HG02678 (cell line): ENCODE measurements at regions not wholly inside any gene's neighbourhood (a gene's known extent, or its start where the extent isn't known, plus 50 kb on each side); places are given as distances from the start of the nearest gene placed in this dataset.
A peak's percentile ranks its signal among the peaks of the same experiment; 100 is the strongest.

Experiments
- ATAC-seq: cut with Tn5 transposase; IDR thresholded peaks from one replicate; pipeline ENCODE4 v1.9.1; 2021; ENCODE audit warnings: mild to moderate bottlenecking, moderate library complexity; ENCODE audit not compliant: unreplicated experiment

DNA sequence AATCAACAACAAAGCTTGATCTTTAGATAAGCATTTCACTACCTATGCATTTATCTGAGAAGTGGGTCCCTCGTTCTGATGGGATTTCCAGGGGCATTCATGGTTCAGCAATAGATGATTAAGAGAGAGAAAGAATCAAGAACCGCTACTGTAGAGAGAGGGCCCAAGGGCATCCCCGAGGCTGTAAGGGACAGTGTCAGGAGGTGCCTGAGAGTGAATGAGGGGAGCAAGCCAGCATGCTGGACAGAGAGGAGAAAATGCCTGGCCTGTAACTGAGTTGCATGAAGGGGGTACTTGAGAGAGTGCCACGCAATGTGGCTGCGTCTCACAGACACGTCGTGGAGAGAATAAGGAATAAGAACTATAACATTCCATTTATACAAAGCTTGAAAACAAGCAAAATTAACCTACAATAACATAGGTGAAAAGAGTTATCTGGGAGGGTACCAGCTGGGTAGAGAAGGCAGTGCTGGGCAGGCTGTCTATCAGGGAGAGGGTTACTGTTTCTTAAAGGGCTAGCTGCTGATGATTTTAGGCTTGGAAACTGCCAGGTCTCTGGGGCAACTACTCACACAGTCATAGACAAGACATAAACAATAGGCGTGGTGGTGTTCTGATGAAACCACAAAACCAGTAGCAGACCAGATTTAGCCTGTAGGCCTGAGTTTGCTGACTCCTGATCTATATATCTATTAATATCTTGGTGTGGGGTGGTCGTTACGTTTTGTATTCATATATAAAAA lies 374.6 kb upstream of the CFAP20DC start:
- no peak for ATAC-seq

DNA sequence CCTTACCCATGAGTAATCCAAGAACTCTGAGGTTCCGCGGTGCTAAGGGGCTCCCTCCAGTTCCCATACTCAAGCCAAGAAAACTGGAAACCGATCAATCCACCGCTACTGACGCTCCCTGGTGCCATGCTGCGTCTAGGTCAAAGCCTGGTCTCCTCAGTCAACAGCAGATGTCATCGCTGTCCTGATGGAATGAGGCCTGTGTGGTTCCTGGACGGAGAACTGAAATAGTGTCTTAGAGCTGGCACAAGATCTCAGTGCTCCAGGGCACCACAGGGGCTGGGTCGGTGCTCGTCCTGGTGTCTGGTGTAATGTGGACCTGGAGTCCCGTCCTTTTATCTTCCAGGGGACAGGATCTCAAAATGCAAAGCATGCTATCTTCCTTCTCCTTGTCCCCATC lies 373.9 kb upstream of the CFAP20DC start:
- ATAC-seq = no peak

DNA sequence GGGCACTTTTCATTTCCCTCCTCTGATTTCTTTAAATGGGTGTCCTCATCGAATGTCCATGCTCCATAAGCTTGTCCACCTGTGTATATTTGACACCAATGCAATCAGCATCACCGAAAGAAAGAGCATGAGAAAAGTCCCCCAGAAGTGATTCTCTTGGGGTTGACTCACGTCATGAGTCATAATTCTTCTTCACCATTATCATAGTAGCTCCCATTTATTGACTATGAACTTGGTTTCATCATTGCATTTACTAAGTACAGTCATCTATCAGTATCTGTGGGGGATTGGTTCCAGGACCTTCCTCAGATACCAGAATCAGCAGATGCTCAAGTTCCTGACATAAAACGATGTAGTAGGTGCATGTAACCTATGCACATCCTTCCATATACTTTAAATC lies 372.5 kb upstream of the CFAP20DC start:
- ATAC-seq = no peak

DNA sequence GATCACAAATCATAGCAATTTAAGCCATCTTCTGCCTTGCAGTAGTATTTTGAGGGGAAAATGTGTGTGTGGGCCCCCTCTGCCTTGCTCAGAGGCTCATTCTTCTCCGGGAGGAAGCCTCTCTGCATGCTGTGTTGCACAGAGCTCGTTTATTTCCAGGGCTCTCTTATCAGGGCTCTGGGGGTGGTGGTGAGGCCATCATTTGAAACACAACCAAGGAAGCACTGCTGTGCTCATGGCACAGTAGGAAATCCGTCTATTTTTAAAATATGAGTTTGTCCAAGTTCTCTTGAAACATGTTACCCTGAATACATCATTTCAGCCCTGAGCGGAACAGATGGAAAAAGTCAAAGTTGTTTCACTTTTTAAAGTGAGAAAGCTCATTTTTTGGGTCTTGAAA lies 369.0 kb upstream of the CFAP20DC start:
- ATAC-seq = no peak

DNA sequence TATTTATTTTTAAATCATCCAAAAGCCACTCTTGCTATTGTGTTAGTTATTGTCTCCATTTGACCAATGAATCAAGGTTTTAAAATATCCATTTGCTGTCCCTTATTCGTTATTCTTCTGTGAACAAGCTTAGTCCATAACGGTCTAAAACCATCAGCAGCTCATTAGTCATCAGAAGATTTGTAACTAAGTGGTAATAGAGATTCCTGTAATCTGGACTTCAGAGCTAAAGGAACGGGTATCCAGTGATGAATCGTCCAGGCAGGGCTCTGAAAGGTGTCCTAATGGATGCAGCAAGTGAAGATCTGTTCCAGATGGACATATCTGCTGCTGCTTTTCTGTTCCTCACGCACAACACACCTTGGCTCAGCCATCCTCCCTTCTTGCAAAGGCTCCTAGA lies 362.7 kb upstream of the CFAP20DC start:
- no peak for ATAC-seq

DNA sequence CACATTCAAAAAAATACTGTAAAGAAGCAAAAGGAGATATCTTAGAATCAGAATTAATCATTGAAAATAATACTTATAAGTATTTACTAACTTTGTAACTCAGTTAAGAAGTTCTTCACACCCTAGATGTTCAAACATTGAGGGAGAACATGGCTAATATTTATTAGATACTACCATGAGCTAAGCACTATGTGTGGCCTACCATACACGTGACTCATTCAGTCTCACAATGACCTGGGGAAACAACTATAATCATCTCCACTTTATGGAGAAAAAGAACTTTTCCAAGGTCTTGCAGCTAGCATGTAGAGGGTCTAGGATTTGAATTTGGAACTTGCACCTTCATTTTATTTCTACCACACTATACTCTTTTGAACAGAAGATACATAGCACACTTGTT lies 361.9 kb upstream of the CFAP20DC start:
- no peak for ATAC-seq

DNA sequence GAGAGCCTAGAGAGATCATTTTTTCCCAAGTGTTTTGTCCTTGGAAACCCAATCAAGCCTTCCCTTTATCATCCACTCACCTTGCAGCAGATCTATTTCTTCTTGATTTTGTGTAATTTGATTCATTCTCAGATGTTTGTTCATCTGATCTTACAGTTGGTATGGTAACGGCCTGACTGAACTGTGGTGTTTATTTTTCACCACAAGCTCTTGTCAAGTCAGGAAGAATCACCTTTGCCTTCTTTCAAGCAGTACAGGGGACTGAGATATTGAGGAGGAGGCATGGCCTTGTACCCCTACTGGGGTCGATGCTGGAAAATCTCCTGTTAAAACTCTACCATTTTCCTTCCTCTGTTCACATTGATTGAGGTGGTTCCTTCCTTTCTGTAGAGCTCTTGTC lies 361.4 kb upstream of the CFAP20DC start:
- no peak for ATAC-seq

- ATAC-seq = peak; percentile 73
Measured at GRCh38 chr3:59408047-59408624, 358.3 kb upstream of the CFAP20DC start.

- no peak for ATAC-seq
Measured at GRCh38 chr3:59407425-59407824, 357.6 kb upstream of the CFAP20DC start.

- ATAC-seq = peak; percentile 79
Measured at GRCh38 chr3:59406943-59407342, 357.1 kb upstream of the CFAP20DC start.

DNA sequence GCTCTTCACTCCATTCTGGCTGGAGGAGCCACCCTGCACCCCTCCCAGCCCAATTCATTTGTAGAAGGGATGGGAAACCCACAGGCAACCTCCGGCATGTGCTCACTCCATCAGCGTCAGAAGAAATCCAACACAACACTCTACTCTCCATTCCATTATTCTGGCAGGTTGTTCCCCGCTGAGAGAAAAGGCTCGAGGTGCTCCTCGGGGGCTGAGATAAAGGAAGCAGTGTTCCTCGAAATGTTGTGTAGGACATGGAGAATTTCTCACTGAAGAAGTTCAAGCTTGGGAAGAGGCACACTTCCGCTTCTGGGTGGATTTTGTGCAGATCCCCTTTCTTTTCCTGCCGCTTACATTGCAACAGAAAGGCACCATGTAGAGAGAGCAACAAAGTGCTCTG lies 355.0 kb upstream of the CFAP20DC start:
- ATAC-seq = no peak

- ATAC-seq = no peak
Measured at GRCh38 chr3:59404064-59404463, 354.2 kb upstream of the CFAP20DC start.

DNA sequence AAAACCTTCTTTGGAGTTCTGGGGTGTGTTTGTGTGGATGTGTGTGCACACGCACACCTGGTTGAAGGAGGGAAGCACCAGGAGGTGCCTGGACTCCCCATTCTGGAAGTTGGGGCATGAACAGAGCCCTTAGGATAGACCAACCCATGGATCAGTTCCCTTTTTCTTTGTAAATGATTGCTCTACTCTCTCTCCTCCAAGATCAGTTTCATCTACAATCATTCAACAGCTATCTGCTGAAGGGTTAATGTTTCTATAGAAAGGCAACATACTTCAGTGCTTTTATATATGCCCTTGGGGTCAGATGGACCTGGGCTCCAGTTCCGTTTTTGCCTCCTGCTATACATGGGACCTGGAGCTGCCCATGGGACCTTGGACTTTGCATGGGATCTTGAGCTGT lies 352.1 kb upstream of the CFAP20DC start:
- no peak for ATAC-seq

- no peak for ATAC-seq
Measured at GRCh38 chr3:59392116-59392515, 342.3 kb upstream of the CFAP20DC start.

GRCh38 chr3:59391131-59391530 lies 341.3 kb upstream of the CFAP20DC start:
- ATAC-seq = no peak

DNA sequence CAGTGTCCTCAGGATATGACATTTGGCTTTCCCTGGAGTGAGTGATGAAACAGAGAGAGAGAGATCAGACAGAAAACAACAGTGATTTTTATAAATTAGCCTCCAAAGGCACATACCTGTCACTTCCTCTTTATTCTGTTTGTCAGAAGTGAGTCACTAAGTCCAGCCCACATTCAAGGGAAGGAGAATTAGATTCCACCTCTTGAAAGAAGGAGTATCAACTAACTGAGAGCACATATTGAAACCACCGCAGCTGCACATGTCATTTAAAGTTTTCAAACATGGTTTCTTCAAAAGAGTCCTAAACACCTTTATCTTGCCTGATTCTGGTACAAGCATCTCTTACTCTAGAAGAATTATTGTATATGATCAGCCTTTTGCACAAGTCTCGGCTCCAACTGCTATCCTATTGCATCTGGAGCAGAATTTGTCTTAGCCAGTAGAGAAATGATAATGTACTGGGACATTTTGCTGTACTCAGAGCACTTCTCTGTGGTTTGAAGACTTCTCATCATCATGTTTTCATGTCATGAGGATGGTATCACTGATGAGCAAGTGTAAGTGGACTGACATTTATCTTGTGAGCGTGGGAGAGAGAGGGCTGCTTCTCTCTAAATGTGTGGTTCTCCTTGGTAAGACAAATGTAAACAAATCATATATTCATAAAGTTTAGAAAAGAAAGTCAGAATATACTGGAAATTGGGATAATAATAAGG lies 338.9 kb upstream of the CFAP20DC start:
- peak; percentile 46 for ATAC-seq

- ATAC-seq = peak; percentile 75
Measured at GRCh38 chr3:59386165-59386564, 336.3 kb upstream of the CFAP20DC start.

DNA sequence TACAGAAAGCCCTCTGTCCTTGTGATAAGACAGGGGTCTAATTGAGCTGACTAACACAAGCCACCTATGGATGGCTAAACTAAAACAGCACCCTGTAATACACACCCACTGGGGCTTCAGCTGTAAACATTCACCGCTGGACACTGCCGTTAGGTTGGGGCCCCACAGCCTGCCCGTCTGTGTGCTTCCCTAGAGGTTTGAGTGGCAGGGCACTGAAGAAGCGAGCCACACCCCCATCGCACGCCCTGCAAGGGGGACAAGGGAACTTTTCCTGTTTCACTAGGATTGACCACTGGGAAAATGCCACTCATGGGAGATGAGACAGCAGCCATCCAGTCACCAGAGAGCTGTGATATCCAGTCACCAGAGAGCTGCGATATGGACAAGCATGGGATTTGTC lies 335.7 kb upstream of the CFAP20DC start:
- no peak for ATAC-seq

GRCh38 chr3:59381282-59381681 lies 331.5 kb upstream of the CFAP20DC start:
- ATAC-seq = peak; percentile 72

- no peak for ATAC-seq
Measured at GRCh38 chr3:59380146-59380545, 330.3 kb upstream of the CFAP20DC start.

GRCh38 chr3:59374818-59375211 lies 325.0 kb upstream of the CFAP20DC start:
- ATAC-seq = peak; percentile 100
